CD4-positive, alpha-beta memory T cell (primary cell): ENCODE measurements at regions not wholly inside any gene's neighbourhood (a gene's known extent, or its start where the extent isn't known, plus 50 kb on each side); places are given as distances from the start of the nearest gene placed in this dataset.
"Not testable (repeated sequence)": the region's sequence is repeated elsewhere in the genome, so short reads cannot be mapped to it uniquely, and the experiment has no call there.

Experiments used
- CTCF ChIA-PET: fragments of 350-600 bp; sonication (Branson Sonifier 250); formaldehyde crosslinking; loops from one replicate; lab custom pipeline; 2021; ENCODE audit warnings: inconsistent platforms; ENCODE audit not compliant: partially characterized antibody; lab: Charles Lee
- POLR2A ChIA-PET: fragments of 350-600 bp; sonication (Branson Sonifier 250); formaldehyde crosslinking; loops from one replicate; lab custom pipeline; 2021; ENCODE audit not compliant: partially characterized antibody; lab: Charles Lee
- DNase-seq, 5 donors: peaks; one replicate each; pipeline versions ENCODE4 v3.0.0 to v3.0.0-alpha.2; 2020 to 2022; ENCODE audit warnings: mixed read lengths in 1 of 5
- H3K27ac ChIP-seq: one replicate; pipeline ENCODE4 v1.7.0; 2013; ENCODE audit warnings: low read depth, low read length
- H3K27me3 ChIP-seq: 2 replicates; pipeline ENCODE4 v1.7.0; 2013; ENCODE audit warnings: mild to moderate bottlenecking, low read length, moderate library complexity; ENCODE audit not compliant: insufficient read depth
- H3K36me3 ChIP-seq: 2 replicates; pipeline ENCODE4 v1.7.0; 2013; ENCODE audit warnings: mild to moderate bottlenecking, low read length, moderate library complexity; ENCODE audit not compliant: insufficient read depth
- H3K4me1 ChIP-seq: 2 replicates; pipeline ENCODE4 v1.7.0; 2013; ENCODE audit warnings: mild to moderate bottlenecking, low read length, moderate library complexity; ENCODE audit not compliant: insufficient read depth
- H3K4me3 ChIP-seq, 2 donors: one replicate each; pipeline ENCODE4 v1.7.0; 2013; ENCODE audit warnings: low read length in 2 of 2, mild to moderate bottlenecking in 1 of 2
- H3K9me3 ChIP-seq, 2 donors: one replicate each; pipeline ENCODE4 v1.7.0; 2013; ENCODE audit warnings: low read length in 2 of 2, control low read depth in 1 of 2; ENCODE audit not compliant: control insufficient read depth in 1 of 2
- H3K27ac Mint-ChIP-seq, 7 donors: one replicate each; pipeline ENCODE4 v1.8.0; 2020 to 2021; ENCODE audit warnings: mixed read lengths in 7 of 7, mild to moderate bottlenecking in 6 of 7, inconsistent platforms in 3 of 7, moderate library complexity in 3 of 7
- H3K27me3 Mint-ChIP-seq, 2 donors: one replicate each; pipeline ENCODE4 v1.8.0; 2020 to 2021; ENCODE audit warnings: mixed read lengths in 2 of 2
- H3K36me3 Mint-ChIP-seq, 2 donors: one replicate each; pipeline ENCODE4 v1.8.0; 2020 to 2021; ENCODE audit warnings: mixed read lengths in 2 of 2, inconsistent platforms in 1 of 2, mild to moderate bottlenecking in 1 of 2
- H3K4me1 Mint-ChIP-seq, 4 donors: one replicate each; pipeline ENCODE4 v1.8.0; 2020 to 2021; ENCODE audit warnings: mixed read lengths in 4 of 4, mild to moderate bottlenecking in 1 of 4
- H3K4me3 Mint-ChIP-seq, 8 donors: one replicate each; pipeline ENCODE4 v1.8.0; 2020 to 2021; ENCODE audit warnings: mixed read lengths in 8 of 8, mild to moderate bottlenecking in 7 of 8, moderate library complexity in 6 of 8, inconsistent platforms in 3 of 8
- H3K9me3 Mint-ChIP-seq, 8 donors: one replicate each; pipeline ENCODE4 v1.8.0; 2020 to 2021; ENCODE audit warnings: mixed read lengths in 8 of 8, mild to moderate bottlenecking in 5 of 8, inconsistent platforms in 3 of 8, moderate library complexity in 1 of 8
- intact Hi-C: fragments of 100-400 bp; cut with micrococcal nuclease; formaldehyde crosslinking; loops from one replicate; pipeline ENCODE4 v1.15.1; 2023

DNA sequence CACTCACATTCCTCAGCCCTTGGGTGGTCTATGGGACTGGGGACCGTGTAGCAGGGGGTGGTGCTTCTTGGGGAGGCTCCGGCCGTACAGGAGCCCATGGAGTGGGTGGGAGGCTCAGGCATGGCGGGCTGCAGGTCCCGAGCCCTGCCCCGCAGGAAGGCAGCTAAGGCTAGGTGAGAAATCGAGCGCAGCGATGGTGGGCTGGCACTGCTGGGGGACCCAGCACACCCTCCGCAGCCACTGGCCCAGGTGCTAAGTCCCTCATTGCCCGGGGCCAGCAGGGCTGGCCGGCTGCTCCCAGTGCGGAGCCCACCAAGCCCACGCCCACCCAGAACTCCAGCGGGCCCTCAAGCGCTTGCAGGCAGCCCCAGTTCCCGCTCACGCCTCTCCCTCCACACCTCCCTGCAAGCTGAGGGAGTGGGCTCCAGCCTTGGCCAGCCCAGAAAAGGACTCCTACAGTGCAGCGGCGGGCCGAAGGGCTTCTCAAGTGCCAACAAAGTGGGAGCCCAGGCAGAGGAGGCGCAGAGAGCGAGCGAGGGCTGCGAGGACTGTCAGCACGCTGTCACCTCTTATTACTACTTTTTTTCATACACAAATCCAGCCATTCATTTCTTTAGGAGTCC is 613.3 kb upstream of the LUZP2 start:
- H3K27me3 ChIP-seq, H3K36me3 Mint-ChIP-seq, H3K27me3 Mint-ChIP-seq, POLR2A ChIA-PET, CTCF ChIA-PET, DNase-seq, intact Hi-C loops, H3K9me3 ChIP-seq, H3K4me3 ChIP-seq, H3K27ac Mint-ChIP-seq, H3K36me3 ChIP-seq, H3K27ac ChIP-seq, H3K4me1 ChIP-seq, H3K4me1 Mint-ChIP-seq, H3K4me3 Mint-ChIP-seq: not testable (repeated sequence)
- H3K9me3 Mint-ChIP-seq: peaks cover 0 to 15% (median 6%) of the 10 kb centered on the region in 8 donors

GRCh38 chr11:23884341-23884740 is 612.5 kb upstream of the LUZP2 start:
- no peak overlapping the region for H3K4me3 ChIP-seq
- H3K36me3 ChIP-seq: no peaks in the 10 kb centered on the region
- no peak for DNase-seq
- H3K9me3 Mint-ChIP-seq: peaks cover 0 to 15% (median 6%) of the 10 kb centered on the region in 8 donors
- POLR2A ChIA-PET: no interaction called here
- no peak overlapping the region for H3K27ac ChIP-seq
- intact Hi-C loops: no loop called here
- H3K27me3 Mint-ChIP-seq: no peaks in the 10 kb centered on the region
- H3K4me1 ChIP-seq: no peaks in the 10 kb centered on the region
- H3K27me3 ChIP-seq: no peaks in the 10 kb centered on the region
- CTCF ChIA-PET: no interaction called here
- H3K27ac Mint-ChIP-seq: no peak overlapping the region
- no peaks in the 10 kb centered on the region for H3K36me3 Mint-ChIP-seq
- no peaks in the 10 kb centered on the region for H3K9me3 ChIP-seq
- no peaks in the 10 kb centered on the region for H3K4me1 Mint-ChIP-seq
- H3K4me3 Mint-ChIP-seq: no peak overlapping the region

DNA sequence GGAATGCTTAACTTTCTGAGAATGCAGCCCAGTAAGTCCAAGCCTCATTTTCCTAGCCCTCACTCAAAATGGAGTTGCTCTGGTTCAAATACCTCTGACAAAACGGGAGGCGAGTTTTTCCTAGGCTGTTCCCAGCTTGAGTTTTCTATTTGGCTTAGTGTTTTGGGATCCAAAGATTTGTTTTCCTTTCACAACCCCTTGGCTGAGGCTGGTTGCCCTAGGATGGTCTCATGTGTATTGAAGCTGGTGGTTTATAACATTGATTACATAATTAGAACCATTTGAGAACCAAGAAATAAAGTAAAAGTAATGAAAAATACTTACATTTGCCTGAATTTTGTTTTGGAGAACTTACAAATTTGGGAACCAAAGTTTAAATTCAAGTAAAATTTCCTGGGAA is 611.1 kb upstream of the LUZP2 start:
- Mint-ChIP-seq H3K4me1 (no peaks in the 10 kb centered on the region), H3K9me3 (peaks cover 0 to 12% (median 7%) of the 10 kb centered on the region in 8 donors), H3K4me3 (no peak overlapping the region), H3K27ac (no peak overlapping the region), H3K27me3 (no peaks in the 10 kb centered on the region), H3K36me3 (no peaks in the 10 kb centered on the region)
- H3K36me3 ChIP-seq: no peaks in the 10 kb centered on the region
- intact Hi-C loops: no loop called here
- ChIA-PET POLR2A (no interaction called here), CTCF (no interaction called here)
- H3K27ac ChIP-seq: no peak overlapping the region
- no peaks in the 10 kb centered on the region for H3K9me3 ChIP-seq
- no peaks in the 10 kb centered on the region for H3K27me3 ChIP-seq
- no peak overlapping the region for H3K4me3 ChIP-seq
- no peak for DNase-seq
- no peaks in the 10 kb centered on the region for H3K4me1 ChIP-seq

DNA sequence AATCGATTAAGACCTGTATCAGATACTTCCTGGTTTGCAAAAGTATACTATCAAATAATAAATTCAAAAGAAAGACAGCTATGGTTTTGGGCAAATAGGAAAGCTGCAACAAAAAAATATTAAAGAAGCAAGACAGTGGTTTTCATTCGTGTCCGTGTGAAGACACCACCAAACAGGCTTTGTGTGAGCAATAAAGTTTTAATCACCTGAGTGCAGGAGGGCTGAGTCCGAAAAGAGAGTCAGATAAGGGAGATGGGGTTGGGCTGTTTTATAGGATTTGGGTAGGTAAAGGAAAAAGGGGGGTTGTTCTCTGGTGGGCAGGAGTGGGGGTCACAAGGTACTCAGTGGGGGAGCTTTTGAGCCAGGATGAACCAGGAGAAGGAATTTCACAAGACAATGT is 609.7 kb upstream of the LUZP2 start:
- H3K4me3 Mint-ChIP-seq, H3K4me1 Mint-ChIP-seq, DNase-seq, H3K27me3 ChIP-seq, POLR2A ChIA-PET, H3K27ac Mint-ChIP-seq, H3K27ac ChIP-seq, intact Hi-C loops, H3K36me3 ChIP-seq, H3K36me3 Mint-ChIP-seq, H3K4me3 ChIP-seq, H3K4me1 ChIP-seq, H3K27me3 Mint-ChIP-seq, H3K9me3 ChIP-seq, CTCF ChIA-PET: not testable (repeated sequence)
- H3K9me3 Mint-ChIP-seq: peaks cover 0 to 14% (median 8%) of the 10 kb centered on the region in 8 donors

DNA sequence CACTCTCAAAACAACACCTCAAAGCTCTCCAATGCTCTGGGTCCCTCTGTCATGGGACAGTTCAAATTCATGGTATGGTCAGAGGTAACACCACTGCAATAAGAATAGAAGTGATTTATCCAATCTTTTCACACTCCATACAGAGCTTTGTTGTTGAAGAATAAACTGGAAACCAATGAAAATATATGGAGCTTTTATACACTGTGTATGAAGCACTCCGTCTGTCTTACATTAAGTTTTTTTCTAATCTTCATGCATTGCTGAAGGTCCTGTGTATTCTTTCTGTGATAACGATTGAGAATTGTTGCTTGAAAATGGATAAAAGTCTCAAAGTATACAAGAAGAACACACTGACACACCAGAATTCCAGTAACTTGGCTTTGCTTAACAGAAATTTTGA is 603.7 kb upstream of the LUZP2 start:
- no peak overlapping the region for H3K27ac Mint-ChIP-seq
- intact Hi-C loops: no loop called here
- DNase-seq: no peak
- no peaks in the 10 kb centered on the region for H3K27me3 Mint-ChIP-seq
- H3K36me3 Mint-ChIP-seq: no peaks in the 10 kb centered on the region
- POLR2A ChIA-PET: no interaction called here
- no peaks in the 10 kb centered on the region for H3K36me3 ChIP-seq
- H3K27me3 ChIP-seq: no peaks in the 10 kb centered on the region
- no peak overlapping the region for H3K4me3 Mint-ChIP-seq
- H3K9me3 ChIP-seq: no peaks in the 10 kb centered on the region
- CTCF ChIA-PET: no interaction called here
- no peaks in the 10 kb centered on the region for H3K4me1 ChIP-seq
- peaks cover 0 to 18% (median 5%) of the 10 kb centered on the region in 8 donors for H3K9me3 Mint-ChIP-seq
- H3K4me3 ChIP-seq: no peak overlapping the region
- no peak overlapping the region for H3K27ac ChIP-seq
- H3K4me1 Mint-ChIP-seq: no peaks in the 10 kb centered on the region

DNA sequence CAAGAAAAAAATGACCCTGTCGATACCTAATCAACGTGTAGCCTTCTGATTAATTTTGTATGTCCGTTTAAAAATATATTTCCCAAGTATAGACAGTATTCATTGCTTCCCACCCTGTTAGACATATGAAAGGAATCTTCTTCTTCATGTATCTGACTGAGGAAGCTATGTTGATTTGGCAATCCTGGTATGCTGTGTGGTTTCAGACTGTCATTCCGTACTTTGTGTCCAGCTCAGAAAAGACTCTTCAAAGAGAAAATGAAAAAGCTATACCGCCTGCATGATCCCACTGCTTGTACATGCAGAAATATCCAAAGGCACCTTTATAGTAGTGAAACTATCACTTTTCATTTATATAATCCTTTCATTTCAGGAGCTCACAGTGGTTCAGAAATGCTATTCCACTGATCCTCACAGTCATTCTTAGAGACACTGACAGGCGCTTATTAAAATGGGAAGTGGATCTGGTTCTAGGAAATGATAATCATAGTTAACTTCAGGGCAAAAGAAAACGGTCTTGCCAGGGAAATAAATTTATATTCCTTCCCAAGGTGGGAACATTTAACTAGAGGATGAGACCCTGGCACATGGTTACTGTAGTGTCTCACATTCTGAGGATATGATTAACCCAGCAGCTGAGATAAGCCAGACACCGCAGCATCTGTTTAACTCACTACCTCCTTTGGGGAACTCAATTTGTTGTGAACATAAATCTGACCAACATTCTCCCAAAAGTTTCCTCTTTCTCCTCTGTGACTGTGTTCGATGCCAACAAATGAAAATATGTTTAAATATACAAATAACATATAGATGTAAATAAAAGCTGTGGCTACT is 599.2 kb upstream of the LUZP2 start:
- ChIA-PET CTCF (no interaction called here), POLR2A (no interaction called here)
- H3K9me3 ChIP-seq: peaks cover 0 to 4% of the 10 kb centered on the region in 2 donors
- Mint-ChIP-seq H3K4me3 (no peak overlapping the region), H3K27me3 (no peaks in the 10 kb centered on the region), H3K4me1 (no peaks in the 10 kb centered on the region), H3K36me3 (no peaks in the 10 kb centered on the region), H3K9me3 (peaks cover 0 to 13% (median 3%) of the 10 kb centered on the region in 8 donors), H3K27ac (no peak overlapping the region)
- H3K27me3 ChIP-seq: no peaks in the 10 kb centered on the region
- H3K36me3 ChIP-seq: no peaks in the 10 kb centered on the region
- no peak overlapping the region for H3K27ac ChIP-seq
- H3K4me3 ChIP-seq: no peak overlapping the region
- no peak for DNase-seq
- intact Hi-C loops: no loop called here
- H3K4me1 ChIP-seq: no peaks in the 10 kb centered on the region

DNA sequence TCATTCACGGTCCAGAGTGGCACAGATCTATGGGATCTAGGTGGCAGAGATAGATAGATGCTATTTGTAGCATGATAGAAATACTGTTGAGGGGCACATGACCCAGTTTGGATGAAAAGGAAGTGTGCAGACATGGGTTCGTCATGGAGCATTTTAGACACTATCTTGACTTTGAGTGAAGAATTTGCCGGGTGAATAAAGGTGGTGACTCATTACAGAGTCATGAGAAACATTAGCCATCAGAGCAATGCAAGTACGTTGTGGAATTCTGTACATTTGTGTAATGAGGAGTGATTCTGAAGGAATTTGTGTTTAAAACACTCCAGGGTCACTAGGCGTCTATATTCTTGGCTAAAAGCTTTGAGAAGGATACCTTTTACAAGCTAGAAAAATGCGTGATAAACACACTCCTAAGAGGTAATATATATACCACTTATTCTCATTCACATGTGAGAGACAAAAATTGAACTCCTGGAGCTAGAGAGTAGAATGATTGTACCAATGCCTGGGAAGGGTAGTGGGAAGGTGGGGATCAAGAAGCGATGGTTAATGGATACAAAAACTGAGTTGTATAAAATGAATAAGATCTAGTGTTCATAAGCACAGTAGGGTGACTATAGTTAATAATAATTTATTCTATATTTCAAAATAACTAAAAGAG is 593.7 kb upstream of the LUZP2 start:
- POLR2A ChIA-PET: no interaction called here
- CTCF ChIA-PET: no interaction called here
- intact Hi-C loops: no loop called here
- no peak overlapping the region for H3K4me3 Mint-ChIP-seq
- Histone ChIP-seq H3K9me3 (peaks cover 0 to 4% of the 10 kb centered on the region in 2 donors), H3K4me3 (no peak overlapping the region), H3K36me3 (no peaks in the 10 kb centered on the region), H3K27me3 (no peaks in the 10 kb centered on the region), H3K27ac (no peak overlapping the region), H3K4me1 (no peaks in the 10 kb centered on the region)
- no peaks in the 10 kb centered on the region for H3K27me3 Mint-ChIP-seq
- DNase-seq: no peak
- H3K27ac Mint-ChIP-seq: no peak overlapping the region
- H3K36me3 Mint-ChIP-seq: no peaks in the 10 kb centered on the region
- H3K4me1 Mint-ChIP-seq: no peaks in the 10 kb centered on the region
- H3K9me3 Mint-ChIP-seq: peaks cover 0 to 16% (median 3%) of the 10 kb centered on the region in 8 donors
